Activated T-cell treated with anti-CD3 and anti-CD28 coated beads for 4 hours (primary cell): ENCODE measurements at regions not wholly inside any gene's neighbourhood (a gene's known extent, or its start where the extent isn't known, plus 50 kb on each side); places are given as distances from the start of the nearest gene placed in this dataset.

Source experiments
- DNase-seq: peaks from one replicate; pipeline ENCODE4 v3.0.0-alpha.2; 2020

- DNase-seq: no peak
Measured at GRCh38 chr5:77157732-77158532, 52.5 kb upstream of the PDE8B start.

DNA sequence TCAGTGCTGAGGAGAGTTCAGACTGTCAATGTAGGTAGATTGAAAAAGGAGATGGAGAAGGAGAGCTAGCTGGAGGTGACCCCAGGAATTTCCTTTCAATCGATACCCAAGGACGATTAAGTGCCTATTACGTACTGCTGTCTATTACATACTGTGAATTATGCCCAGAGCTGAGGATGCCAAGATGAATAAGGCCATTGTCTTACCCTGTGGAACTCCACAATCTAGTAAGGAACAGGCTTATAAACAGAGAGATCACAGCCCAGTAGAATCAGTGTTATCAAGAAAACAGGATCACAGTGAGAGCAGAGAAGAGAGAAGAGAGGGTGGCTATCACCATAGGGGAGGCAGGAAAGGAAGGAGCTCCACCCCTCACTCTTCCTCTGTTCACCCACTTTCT lies 54.1 kb upstream of the PDE8B start:
- DNase-seq: no peak

DNA sequence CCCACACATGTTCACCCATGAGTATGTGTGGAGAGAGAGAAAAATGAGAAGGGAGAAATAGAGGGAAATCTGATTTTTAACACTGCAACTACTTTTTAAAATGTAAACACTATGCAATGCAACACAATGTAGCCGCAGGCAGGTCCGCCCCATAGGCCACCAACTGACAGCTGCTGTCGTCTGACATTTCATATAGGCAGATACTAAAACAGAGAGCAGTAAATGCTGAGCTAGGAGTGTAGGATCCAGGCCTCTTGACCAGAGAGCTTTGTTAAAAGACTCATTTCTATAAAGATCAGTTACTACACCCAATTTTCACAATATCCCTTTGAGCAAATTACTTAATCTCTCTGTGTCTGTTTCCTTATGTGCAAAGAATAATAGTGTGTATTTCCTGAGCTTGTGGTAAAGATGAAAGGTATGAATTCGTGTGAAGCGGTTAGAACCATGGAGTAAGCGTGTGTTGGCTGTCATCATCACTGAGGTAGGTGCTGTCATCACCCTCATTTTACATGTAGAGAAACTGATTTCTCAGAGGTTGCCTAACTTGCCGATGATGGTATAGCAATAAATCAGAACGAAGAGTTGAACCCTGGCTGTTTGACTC lies 55.2 kb upstream of the PDE8B start:
- DNase-seq: no peak

GRCh38 chr5:77152441-77152840 lies 58.0 kb upstream of the PDE8B start:
- DNase-seq: no peak

GRCh38 chr5:77151501-77151900 lies 59.0 kb upstream of the PDE8B start:
- DNase-seq: no peak

GRCh38 chr5:77146896-77147295 lies 59.8 kb upstream of the ZBED3 start:
- no peak for DNase-seq

GRCh38 chr5:77145666-77146065 lies 58.6 kb upstream of the ZBED3 start:
- no peak for DNase-seq

DNA sequence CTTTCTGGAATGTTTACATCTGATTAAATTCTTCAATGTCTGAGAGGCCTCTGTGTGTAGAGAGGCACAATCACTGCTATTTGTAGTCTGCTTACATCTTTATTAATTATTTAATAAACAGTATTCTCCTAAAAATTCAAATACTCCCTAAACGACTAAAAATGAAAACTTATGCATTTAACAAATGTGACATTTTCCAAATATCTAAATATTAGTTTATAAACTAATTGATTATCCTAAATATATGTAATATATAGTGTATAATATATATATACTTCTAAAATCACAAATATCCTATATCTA lies 57.7 kb upstream of the ZBED3 start:
- DNase-seq: no peak

DNA sequence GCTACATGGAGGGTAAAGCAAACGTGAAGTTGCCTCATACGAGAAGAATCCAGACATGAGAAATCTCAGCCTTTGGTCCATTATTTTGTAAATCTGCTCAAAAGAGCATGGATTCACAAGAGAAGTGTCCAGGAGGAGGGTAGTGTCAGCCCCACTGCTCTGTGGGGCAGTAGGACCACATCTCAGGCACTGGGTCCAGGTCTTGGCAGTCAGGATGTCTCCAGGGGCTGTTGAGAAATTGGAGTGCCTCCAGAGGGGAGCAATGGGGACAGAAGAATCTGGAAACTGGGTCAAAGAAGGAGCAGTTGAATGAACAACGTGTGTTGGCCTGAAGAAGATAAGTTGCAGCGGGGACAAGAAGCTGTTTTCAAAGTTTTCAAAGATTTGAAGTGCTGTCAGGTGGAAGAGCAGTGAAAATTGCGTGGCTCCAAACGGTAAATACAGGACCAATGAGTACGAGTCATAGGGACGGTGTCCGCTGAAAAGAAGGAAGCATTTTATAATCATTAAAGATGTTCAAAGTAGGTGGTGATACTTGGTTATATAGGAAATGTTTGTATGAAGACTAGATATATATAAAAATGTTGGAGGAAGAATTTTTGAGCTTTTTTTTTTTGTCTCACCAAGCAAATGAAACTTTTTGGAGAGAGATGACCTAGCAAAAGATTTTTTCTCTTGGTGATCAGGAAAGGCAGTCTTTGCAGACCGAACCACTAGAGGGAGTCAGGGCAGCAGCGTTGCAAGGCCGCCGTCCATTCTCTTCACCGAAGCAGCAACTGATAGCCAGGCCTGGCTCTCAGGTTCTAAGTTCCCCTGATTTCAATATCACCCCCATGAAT lies 57.1 kb upstream of the ZBED3 start:
- peak; percentile 42 for DNase-seq

- DNase-seq: no peak
Measured at GRCh38 chr5:77140350-77140749, 53.3 kb upstream of the ZBED3 start.

DNA sequence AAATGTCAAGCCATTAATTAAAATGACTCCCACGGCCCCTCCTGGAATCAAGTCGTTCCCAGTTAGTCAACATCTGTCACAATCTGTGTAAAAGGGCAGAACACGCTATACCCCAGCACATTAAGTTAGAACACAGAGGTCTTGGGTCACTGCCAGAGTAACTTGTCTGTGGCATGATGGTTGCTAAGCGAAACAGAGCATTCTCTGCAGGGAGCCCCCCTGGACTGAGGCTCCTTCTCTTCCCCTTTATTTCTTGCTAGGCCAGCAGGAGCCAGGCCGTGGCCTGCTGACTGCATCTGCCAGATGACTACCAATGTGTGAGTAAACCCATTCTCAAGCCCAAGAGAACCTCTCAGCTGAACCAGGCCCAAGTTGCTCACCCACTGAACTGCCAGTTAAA lies 51.9 kb upstream of the ZBED3 start:
- DNase-seq: no peak
